HG03039 (cell line): ENCODE measurements at regions not wholly inside any gene's neighbourhood (a gene's known extent, or its start where the extent isn't known, plus 50 kb on each side); places are given as distances from the start of the nearest gene placed in this dataset.

Source experiments
- ATAC-seq: cut with Tn5 transposase; IDR thresholded peaks from one replicate; pipeline ENCODE4 v1.9.1; 2021; ENCODE audit warnings: mild to moderate bottlenecking, moderate library complexity; ENCODE audit not compliant: unreplicated experiment

DNA sequence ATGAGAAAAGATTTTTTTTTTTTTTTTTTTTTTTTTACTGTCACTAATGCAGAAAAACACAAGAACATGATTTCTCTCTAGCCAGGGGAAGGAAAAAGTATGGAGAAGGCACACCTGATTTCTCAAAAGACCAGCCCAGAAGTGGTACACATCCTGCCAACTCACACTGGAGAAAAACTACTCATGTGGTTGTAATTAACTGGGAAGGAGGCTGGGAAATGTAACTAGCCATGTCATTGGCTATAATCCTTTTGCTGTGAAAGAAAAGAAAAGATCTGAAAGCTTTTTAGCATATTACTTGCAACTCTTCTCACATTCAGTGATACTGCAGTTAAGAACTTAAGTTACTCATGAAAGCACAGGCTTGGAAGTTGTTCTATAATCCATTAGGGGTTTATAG is 195.9 kb upstream of the PMFBP1 start:
- ATAC-seq = no peak

GRCh38 chr16:72362973-72363372 is 191.0 kb upstream of the PMFBP1 start:
- no peak for ATAC-seq

DNA sequence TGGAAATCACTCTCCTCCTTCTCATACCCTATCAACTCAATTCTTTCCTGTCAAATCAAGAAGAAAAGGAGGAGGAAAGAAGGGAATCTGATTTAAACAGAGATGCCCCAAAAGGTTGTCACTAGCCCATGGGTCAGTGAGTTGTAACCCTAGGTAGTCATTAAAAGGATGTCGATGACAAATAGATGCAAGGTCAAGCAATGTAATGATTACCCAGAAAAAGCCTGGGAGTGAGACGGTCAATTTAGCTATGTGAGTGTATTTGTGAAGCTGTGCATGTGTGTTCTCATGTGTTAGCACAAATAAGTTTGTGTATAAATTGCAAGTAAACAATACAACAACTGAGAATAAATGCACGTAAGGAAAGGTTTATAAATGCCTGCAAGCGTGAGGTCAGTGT is 190.5 kb upstream of the PMFBP1 start:
- ATAC-seq = no peak

DNA sequence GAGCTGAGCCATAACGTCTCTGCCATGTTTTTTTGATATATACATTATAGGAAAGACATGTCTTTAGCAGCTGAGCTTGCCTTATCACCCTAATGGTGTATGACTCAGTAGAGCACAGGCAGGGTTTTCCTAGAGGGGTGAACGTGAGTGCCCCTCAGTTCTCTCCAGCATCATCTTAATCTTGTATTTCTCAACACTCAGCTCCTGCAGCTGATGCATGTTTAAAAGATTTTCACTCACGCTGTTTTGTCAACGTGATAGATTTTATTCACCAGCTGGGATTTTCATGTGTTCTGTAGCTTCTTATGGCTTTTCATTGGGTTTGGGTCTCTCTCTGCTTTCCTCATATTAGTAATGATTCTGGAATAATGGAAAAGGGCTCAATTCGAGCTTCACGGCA is 186.0 kb upstream of the PMFBP1 start:
- ATAC-seq = no peak

DNA sequence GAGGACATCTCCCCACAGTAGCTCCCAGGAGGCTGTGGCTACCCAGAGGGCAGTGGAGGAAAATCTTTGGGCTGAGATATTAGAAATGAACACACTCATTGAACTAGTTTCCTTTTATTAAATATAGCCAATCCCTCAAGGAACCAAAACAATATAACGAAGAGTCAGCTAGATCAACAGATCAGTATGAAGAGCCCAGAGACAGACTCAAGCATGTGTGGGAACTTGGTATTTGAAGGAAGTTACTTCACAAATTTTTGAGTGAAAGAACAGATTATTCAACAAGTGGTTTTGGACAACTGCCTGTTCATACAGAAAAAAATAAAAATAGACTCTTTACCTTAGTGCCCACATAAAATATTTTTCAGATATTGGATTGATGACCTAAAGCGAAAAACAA is 183.6 kb upstream of the PMFBP1 start:
- ATAC-seq = no peak

GRCh38 chr16:72349719-72350118 is 177.8 kb upstream of the PMFBP1 start:
- ATAC-seq = no peak

DNA sequence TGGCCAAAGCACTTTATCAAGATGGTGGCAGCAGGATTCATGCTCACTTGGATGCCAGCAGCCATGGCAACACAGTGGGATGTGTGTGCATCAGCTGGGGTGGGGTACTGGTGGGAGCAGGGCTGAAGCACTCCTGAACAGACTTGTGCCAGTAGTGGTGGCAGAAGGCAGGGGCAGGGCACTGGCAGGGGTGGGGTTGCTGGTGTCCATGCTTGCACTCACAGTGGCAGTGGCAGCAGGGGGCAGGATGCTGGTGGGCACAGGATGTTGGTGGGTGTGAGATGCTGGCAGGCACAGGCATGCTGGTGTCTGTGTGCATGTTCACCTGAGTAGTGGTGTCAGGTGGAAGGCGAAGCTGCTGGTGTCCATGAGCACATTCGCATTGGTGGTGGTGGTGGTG is 161.0 kb upstream of the PMFBP1 start:
- no peak for ATAC-seq

DNA sequence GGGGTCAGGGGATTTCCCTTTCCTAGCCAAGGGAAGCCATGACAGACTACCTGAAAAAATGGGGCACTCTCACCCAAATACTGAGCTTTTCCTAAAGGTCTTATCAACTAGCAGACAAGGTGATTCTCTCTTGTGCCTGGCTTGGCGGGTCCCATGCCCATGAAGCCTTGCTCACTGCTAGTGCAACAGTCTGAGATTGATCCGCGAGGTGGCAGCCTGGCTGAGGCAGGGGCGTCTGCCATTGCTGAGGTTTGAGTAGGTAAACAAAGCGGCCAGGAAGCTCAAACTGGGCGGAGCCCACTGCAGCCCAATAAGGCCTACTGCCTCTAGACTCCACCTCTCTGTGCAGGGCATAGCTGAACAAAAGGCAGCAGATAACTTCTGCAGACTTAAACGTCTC is 152.6 kb upstream of the PMFBP1 start:
- ATAC-seq = no peak

GRCh38 chr16:72317446-72317845 is 145.5 kb upstream of the PMFBP1 start:
- ATAC-seq = no peak

GRCh38 chr16:72313903-72314302 is 141.9 kb upstream of the PMFBP1 start:
- ATAC-seq = no peak

GRCh38 chr16:72312828-72313227 is 140.9 kb upstream of the PMFBP1 start:
- ATAC-seq = no peak

DNA sequence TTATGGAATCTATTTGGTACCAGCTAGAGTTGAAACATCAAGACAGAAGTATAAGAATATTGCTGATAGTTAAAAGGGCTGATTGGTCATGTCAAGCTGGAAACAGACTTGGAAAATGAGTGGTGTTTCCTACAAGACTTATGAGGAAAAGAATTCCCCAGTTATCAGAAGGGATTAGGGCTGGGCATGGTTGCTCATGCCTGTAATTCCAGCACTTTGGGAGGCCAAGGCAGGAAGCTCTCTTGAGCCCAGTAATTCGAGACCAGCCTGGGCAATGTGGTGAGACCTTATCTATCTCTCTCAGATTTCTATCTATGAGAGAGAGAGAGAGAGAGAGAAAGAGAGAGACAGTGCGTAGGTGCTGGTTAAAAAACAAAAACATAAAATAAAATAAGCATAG is 139.5 kb upstream of the PMFBP1 start:
- ATAC-seq = no peak

DNA sequence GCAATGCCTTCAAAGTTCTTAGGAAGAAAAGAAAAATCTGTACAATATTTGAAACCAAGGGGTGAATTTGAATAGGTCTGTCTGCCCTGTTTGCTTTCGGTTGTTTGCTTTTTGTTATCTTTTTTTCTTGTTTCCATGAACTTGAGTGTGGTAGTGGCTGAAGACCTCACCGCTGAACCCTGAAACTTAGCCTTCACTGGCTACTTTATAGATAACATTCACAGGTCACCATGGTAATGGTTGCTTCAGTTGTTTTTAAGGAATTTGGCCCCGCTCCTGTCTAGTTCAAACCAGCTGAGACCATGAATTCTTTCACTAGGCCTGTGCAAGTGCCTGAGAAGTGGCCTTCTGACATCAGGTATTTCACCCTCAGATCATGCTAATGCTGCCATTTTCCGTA is 137.0 kb upstream of the PMFBP1 start:
- no peak for ATAC-seq

DNA sequence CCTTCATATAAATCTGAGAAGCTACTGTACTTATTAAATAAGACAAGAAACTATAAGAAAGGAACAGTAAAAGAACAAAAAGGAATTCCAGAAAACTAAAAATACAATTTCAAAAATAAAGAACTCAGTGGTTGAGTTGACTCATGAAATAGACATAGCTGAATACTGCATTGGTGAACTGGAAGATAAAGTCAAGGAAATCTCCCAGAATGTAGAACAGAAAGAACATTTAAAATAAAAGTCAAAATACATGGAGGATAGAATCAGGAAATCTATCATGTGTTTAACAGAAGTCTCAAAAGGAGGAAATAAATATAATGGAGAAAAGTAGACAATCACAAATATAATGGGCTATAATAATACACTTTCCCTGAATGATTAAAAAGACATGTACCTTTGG is 136.4 kb upstream of the PMFBP1 start:
- no peak for ATAC-seq

DNA sequence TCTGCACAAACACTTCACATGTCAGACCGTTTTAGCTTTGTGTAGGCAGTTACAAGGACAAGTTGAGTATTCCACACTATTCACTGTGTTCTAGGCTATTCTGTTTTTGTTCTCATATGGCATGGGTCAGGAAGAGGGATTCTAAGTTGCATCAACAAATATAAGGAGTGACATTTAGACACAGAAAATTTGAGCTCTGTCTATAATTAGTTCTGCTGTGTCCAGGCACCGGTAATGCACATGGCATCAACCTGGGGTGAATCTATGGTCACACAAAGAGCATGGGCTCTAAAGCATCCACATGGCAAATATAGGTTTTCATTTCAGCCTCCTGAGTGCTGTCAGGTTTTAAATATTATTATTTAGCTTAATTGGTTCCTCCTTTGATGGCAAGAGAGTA is 130.4 kb upstream of the PMFBP1 start:
- no peak for ATAC-seq

GRCh38 chr16:72301523-72302236 is 129.7 kb upstream of the PMFBP1 start:
- ATAC-seq = no peak

GRCh38 chr16:72300892-72301291 is 128.9 kb upstream of the PMFBP1 start:
- no peak for ATAC-seq

DNA sequence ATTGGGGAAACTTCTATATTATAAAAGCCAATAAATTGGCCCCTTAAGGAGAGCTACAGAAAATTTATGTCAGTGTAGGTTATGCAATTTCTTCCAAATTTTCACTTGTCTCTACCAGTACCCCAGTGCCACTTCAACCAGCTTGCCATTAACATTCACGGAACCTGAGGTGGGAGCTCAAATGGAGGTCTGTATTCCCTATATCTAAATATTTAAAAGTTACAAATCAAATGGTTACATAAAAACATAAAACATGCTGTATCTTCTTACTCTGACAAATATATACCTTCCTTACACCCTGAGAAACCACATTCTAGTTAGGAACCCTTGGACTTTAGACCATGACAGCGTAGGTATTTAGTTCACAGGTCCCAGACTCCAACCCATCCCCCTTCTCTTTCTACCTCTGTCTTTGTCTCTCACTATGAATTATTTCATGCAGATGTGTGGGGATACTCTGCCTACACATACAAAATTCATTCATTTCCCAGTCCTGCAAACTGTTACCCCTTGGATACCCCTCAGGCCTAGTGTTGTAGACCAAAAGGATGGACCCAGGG is 127.8 kb upstream of the PMFBP1 start:
- ATAC-seq = no peak

DNA sequence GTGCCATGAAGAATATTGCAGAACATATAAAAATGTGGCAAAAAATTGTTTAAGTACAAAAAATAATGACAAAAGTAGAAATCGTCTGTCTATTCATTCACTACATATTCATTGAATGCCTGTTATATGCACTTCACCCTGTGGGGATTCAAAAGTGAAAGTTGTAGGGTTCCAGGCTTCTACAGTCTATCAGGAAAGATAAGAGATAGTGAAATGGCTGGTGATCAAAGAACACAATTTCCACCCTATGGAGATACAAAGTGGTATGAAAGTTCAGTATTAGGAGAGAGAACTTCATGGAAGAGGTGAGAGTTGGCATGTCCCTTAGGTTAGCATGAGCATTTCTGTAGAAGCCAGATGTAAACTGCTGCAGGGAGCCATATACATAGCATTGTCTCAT is 127.0 kb upstream of the PMFBP1 start:
- ATAC-seq = no peak

- ATAC-seq = no peak
Measured at GRCh38 chr16:72295914-72296313, 124.0 kb upstream of the PMFBP1 start.

GRCh38 chr16:72291531-72291981 is 119.6 kb upstream of the PMFBP1 start:
- ATAC-seq = no peak

DNA sequence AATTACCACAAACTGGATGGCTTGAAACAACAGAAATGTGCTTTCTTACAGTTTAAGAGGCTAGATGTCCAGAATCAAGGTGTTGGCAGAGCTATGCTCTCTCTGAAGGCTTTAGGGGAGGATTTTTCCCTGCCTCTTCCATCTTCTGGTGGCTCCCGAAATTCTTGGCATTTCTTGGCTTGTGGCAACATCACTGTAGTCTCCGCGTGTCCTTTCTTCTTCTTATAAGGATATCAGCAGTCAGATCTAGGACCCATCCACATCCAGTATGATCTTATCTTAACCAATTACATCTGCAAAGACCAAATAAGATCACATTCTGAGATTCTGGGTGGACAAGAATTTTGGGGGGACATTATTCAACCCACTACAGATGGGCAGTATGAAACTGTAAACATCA is 119.2 kb upstream of the PMFBP1 start:
- ATAC-seq = no peak

- ATAC-seq = no peak
Measured at GRCh38 chr16:72287649-72288048, 115.7 kb upstream of the PMFBP1 start.
